HG03432 (cell line): ENCODE measurements at regions not wholly inside any gene's neighbourhood (a gene's known extent, or its start where the extent isn't known, plus 50 kb on each side); places are given as distances from the start of the nearest gene placed in this dataset.

ENCODE experiments used
- ATAC-seq: cut with Tn5 transposase; IDR thresholded peaks from one replicate; pipeline ENCODE4 v1.9.1; 2021; ENCODE audit warnings: mild to moderate bottlenecking, moderate library complexity; ENCODE audit not compliant: unreplicated experiment

GRCh38 chr16:86710602-86710950 lies 132.2 kb downstream of the FOXL1 start:
- no peak for ATAC-seq

DNA sequence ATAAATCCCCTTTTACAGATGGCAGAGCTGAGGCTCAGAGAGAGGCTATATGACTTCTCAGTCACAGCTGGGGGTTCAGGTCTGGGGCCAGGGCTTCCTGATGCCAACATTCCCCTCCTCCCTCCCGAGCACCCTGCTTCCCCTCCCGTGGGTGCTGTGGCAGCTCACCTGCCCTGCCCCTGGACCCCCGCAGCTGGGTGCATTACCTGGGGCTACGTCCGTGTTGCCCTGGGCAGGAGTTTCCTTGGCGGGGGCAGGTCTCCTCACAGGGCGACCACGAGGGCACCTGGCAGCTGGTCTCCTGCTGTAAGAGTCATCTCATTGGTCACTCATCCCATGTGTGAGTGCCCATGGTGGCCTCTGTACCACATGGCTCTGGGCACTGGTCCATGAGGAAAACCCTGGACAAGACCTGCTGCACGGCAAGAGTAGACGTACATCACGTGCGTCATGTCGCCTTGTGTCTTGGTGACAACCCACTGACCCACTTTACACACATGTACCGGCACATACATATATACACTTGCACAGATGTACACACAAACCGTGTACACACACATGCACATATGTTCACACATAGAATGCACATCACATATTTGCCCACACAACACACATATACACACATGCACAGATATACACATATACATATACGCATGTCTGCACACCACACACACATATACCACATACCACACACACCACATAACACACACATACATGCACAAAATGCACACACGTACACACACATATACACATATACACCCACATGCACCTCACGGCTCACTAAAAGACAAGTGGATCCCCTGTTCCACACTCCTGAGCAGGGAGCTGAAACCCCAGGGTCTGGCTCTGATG lies 134.0 kb downstream of the FOXL1 start:
- no peak for ATAC-seq

DNA sequence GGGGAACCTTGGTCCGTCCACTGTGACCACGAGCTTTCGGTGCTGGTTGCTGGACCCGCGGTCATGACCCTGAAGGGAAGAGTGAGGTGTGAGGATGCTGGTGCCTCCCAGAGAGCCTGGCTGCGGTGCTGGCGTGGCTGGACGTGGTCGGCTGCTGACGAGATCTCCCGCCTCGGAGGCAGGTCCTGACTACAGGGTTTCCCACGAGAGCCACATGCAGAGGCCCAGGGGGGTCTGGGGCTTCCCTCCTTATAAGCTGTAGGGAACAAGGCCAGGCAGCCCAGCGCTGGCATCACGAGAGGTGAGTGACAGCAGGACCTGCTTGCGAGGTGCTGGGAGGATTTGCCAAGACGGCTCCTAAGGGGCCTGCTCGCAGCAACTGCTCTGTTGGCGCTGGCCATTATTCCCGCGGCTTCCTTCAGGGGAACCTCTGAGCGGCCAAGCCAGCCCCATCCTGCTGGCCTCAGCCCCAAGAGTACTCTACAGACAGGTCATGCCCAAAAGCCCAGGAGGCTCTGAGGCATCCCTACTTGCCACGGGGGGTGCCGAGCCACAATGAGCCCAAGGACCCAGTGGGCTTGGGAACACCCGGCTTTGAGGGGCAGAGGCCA lies 134.8 kb downstream of the FOXL1 start:
- no peak for ATAC-seq

DNA sequence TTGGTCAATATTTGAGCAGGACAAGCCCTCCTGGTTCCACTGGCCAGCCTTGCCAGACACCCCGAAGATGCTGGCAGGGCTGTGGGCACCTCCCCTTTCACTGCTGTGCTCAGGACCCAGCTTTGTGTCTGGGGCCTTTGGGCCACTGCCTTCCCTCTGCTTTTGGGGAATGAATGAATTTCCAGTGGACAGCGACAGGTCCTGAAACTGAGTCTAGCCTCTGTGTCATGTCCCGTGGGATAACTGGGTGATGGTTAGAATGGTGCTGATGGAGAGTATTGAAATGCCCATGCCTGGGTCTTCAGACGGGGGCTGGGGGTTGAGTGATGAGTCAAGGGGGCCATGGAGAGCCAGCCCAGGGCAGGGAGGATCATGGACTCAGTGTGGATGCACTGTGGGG lies 135.8 kb downstream of the FOXL1 start:
- no peak for ATAC-seq

DNA sequence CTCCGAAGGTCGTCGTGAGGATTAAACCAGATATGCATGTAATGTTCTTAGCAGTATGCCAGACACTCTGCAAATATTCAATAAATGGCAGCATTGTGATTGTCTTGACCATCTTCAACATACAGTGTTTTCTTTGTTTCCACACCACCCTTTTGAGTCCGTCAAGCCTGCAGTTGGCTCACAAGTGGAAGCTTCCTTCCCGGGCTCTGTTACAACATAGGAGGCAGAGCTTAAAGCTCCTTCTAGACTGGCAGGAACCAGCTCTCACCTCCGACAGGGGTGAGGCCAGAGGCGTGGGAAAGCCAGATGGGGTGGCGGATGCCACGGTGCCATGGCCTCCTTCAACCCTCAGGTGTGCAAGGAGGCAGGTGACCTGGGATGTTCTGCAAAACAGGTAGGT lies 138.3 kb downstream of the FOXL1 start:
- ATAC-seq: no peak

GRCh38 chr16:86718118-86718517 lies 139.8 kb downstream of the FOXL1 start:
- ATAC-seq: no peak

- no peak for ATAC-seq
Measured at GRCh38 chr16:86722970-86723369, 144.6 kb downstream of the FOXL1 start.

DNA sequence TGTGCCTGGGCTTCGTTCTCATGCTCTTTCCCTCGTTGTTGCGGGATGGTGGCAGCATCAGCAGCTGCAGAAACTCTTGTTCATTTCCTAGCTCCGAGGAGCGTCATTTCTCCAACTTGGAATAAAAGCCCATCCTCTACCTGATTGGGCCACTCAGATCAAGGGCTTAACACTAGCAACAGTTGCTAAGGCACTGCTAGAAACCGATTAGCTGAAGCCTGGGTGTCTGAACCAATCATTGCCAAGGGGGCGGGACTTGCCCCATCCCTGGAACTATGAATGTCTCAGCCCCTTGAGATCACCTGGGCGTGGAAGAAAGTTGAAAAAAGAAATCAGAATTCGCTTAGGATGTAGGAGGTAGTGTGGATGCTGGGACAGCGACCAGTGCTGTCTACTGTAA lies 145.3 kb downstream of the FOXL1 start:
- ATAC-seq: no peak

DNA sequence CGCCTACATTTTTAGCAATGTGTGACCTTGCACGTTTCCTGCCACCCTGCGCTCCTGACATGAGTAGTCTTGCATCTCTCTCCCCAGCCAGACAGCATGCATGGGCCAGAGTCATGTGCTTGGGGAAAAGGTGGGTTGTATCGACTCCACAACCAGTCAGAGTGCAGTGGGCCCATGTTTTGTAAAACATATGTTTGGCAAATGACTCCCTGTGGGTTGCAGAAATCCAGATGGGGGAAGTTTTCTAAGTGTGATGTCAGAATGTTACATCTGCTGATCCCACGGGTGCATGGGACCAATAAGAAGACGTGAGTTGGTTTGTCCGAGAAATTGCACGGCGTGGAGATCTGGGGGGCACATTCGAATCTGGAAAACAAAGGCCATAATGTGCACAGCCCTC lies 147.1 kb downstream of the FOXL1 start:
- no peak for ATAC-seq

DNA sequence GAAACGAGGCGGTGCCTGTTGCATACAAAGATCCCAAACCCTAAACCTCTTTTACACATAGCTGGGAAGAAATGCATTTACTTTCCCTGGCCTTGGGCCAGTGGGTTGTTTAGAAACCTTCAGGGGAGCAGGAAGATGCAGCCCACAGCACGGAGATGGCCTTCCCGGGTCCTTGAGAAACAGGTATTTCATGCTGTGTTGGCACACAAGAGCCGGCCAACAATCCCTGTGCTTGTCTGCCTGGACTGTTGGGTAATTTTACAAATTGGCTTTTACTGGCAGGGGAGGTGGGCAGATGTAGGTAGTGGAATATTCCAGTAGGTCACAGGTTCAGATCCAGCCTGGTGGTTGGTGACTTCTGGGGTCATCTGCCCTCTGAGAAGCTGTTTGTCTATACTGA lies 148.0 kb downstream of the FOXL1 start:
- ATAC-seq: no peak

- ATAC-seq: no peak
Measured at GRCh38 chr16:86727131-86727530, 148.8 kb downstream of the FOXL1 start.

GRCh38 chr16:86727632-86728031 lies 149.3 kb downstream of the FOXL1 start:
- no peak for ATAC-seq

DNA sequence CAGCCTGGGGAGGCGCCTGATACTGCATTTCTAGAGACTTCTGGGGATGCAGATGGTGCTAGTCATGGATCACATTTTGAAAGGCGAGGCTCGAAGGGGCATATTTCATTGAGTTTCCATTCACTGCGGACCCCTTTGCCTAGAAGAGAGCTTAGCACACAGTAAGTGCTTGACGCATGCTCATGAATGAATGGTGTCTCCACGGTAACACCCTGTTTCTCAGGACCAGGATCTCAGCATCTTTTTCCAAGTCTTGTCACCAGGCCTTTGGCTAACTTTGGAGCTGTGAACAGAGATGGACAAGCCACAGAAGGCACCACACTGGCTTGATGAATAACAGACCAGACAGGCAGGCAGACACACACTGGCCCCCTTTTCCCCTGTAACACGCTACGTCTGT lies 151.3 kb downstream of the FOXL1 start:
- no peak for ATAC-seq

DNA sequence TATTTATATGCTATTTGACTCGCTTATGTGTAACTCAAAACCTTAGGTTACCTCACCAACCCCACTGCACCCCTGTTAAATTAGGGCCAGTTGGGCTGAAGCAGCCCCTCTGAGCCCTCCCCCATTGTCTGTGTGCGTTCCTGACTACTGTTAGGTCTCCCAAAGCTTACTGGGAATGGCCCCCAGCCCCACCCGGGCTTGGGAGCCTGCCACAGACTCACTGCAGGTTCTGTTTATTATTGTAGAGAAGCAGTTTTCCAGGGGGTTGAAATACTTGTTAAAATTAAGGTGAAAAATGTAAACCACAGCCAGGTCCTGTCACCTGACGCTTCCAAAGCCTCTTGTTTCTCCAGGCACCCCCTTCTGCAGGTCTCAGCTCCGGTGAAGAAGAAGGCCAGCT lies 151.7 kb downstream of the FOXL1 start:
- no peak for ATAC-seq

DNA sequence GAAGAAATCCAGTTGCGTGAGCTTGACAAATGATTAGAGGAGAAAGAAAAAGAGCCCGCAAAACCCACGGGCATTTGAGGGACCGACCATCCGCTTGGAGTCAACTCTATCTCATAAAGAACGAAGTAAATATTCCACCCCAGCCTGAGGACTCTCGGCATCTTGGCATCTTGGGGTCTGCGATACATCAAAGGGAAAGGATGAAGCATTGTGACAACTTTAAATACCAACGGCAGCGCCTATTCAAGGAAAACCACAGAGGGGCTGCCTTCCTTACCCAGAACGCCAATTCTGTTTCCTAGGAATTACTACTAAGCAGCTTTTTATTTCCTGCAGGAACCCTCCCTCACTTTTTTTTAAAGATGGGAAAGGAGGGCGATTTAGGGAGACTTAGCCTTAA lies 152.2 kb downstream of the FOXL1 start:
- ATAC-seq: no peak

- ATAC-seq: no peak
Measured at GRCh38 chr16:86732621-86733295, 154.4 kb downstream of the FOXL1 start.

DNA sequence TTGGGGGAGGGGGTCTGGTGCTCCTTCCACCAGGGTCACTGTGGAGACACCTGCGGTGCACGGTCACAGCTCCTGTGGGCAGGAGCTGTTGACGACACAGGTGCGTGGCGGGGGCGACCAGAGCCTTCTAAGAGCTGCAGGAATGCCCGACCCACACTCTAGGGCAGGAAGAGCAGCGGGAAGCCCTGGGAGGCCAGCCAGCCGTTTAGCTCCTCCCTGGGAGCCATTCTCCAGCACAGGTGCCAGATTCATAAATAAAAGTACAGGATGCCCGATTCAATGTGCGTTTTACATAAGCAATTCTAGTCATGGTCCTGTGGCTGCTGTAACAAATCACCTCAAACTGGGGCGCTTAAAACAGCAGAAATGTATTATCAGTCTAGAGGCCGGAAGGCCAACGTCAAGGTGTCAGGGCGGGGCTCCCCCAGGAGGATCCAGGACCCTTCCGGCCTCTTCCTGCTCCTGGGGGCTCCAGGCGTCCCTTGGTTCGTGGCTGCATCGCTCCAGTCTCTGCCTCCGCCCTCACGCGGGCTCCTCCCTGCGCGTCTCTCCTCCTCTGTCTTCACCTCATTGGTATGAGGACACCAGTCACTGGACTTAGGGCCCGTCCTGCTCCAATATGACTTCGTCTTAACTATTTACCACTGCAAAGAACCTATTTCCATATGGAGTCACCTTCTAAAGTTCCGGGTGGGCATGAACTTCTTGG lies 155.4 kb downstream of the FOXL1 start:
- ATAC-seq: no peak

DNA sequence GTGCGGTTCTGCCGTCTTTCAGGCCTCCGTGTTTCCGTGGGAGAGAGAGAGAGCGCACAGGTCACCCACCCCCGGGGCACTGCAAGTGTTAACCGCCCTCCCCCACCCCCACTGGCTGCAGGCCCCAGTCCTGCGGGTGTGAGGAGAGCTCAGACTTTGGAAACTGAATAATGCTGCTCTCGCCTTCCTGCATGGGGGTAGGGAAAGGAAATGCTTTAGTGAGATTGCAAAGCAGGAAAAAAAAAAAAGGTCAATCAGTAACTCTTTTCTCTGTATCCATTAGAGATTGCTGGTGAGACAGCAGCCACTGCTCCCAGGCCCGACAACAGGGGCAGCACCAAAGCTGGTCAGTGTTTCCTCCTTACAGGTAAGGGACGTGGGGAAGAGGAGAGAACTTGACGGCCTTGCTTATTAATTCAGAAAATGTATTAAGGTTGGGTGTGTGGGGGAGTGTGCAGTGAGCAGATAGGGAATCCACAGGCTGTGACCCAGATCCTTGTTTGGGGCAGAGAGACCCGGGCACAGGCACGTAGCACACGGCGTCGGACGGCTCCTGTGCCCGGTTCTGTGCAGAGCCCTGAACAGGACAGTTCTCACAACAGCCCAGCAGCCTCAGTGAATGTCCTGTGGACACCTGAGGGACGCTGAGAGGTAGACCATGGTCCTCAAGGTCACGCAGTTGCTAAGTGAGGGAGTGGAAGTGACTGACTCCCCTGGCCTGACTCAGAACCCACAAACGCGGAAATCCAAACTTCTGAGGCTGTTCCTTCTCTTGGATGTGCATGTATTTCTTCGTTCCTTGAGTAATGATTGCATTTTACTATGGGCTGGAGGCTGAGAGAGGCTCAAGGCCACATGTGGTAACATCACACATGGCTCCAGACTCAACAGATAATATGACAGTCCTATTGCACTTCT lies 156.5 kb downstream of the FOXL1 start:
- ATAC-seq: no peak

GRCh38 chr16:86735727-86736126 lies 157.4 kb downstream of the FOXL1 start:
- ATAC-seq: no peak

GRCh38 chr16:86736502-86736901 lies 158.2 kb downstream of the FOXL1 start:
- ATAC-seq: no peak

- no peak for ATAC-seq
Measured at GRCh38 chr16:86737083-86737482, 158.7 kb downstream of the FOXL1 start.
